A673 (cell line): ENCODE measurements at regions not wholly inside any gene's neighbourhood (a gene's known extent, or its start where the extent isn't known, plus 50 kb on each side); places are given as distances from the start of the nearest gene placed in this dataset.

ENCODE experiments used
- BruUV-seq: library from RNA; stranded (reverse); fragments of 400-500 nt; replicated peaks from 2 replicates; lab custom pipeline; 2021; lab: Mats Ljungman, UMichigan
- CTCF ChIA-PET: fragments of 300-600 bp; sonication (Branson Sonifier 250); formaldehyde crosslinking; loops from one replicate; lab custom pipeline; 2022; ENCODE audit warnings: antibody characterized with exemption; lab: Charles Lee
- POLR2A ChIA-PET: fragments of 300-600 bp; sonication (Branson Sonifier 250); formaldehyde crosslinking; loops from one replicate; lab custom pipeline; 2022; ENCODE audit warnings: antibody characterized with exemption; ENCODE audit not compliant: low non-redundant PET; lab: Charles Lee
- DNase-seq: peaks from one replicate; pipeline ENCODE4 v3.0.0-alpha.2; 2015; ENCODE audit warnings: low spot score
- H3K27ac ChIP-seq: fragments of 200-600 bp; sonication (generic); 2 replicates; pipeline ENCODE4 v1.5.1; 2016; ENCODE audit warnings: mixed run types, low read depth, mild to moderate bottlenecking, mixed read lengths, antibody characterized with exemption, low read length; ENCODE audit not compliant: poor library complexity, severe bottlenecking
- H3K27me3 ChIP-seq: fragments of 200-600 bp; sonication (generic); replicated peaks from 2 replicates; pipeline ENCODE4 v1.6.1; 2017; ENCODE audit warnings: mixed run types, low read depth, mild to moderate bottlenecking, mixed read lengths, antibody characterized with exemption, low read length; ENCODE audit not compliant: insufficient read depth, poor library complexity
- H3K36me3 ChIP-seq: fragments of 200-600 bp; sonication (generic); 2 replicates; pipeline ENCODE4 v1.6.1; 2016; ENCODE audit warnings: mixed run types, mild to moderate bottlenecking, mixed read lengths, antibody characterized with exemption, low read length; ENCODE audit not compliant: insufficient read depth, poor library complexity, severe bottlenecking
- H3K4me1 ChIP-seq: fragments of 200-600 bp; sonication (generic); 2 replicates; pipeline ENCODE4 v1.6.1; 2017; ENCODE audit warnings: mixed run types, mild to moderate bottlenecking, mixed read lengths, antibody characterized with exemption, low read length; ENCODE audit not compliant: insufficient read depth, poor library complexity, severe bottlenecking
- H3K4me3 ChIP-seq: fragments of 200-600 bp; sonication (generic); 2 replicates; pipeline ENCODE4 v1.5.1; 2016; ENCODE audit warnings: low read depth, mixed run types, mild to moderate bottlenecking, mixed read lengths, low read length; ENCODE audit not compliant: poor library complexity, severe bottlenecking
- H3K9me3 ChIP-seq: fragments of 200-600 bp; sonication (generic); 2 replicates; pipeline ENCODE4 v1.6.1; 2016; ENCODE audit warnings: mixed run types, low read depth, mild to moderate bottlenecking, mixed read lengths, antibody characterized with exemption, low read length; ENCODE audit not compliant: poor library complexity, severe bottlenecking
- EZH2 ChIP-seq: fragments of 200-600 bp; sonication (generic); IDR thresholded peaks from 2 replicates; pipeline ENCODE4 v1.6.1; 2017; ENCODE audit warnings: borderline replicate concordance, low read depth, mild to moderate bottlenecking, mixed read lengths, antibody characterized with exemption, low read length; ENCODE audit not compliant: poor library complexity, severe bottlenecking
- intact Hi-C: fragments of 100-400 bp; cut with micrococcal nuclease; formaldehyde crosslinking; loops from one replicate; pipeline ENCODE4 v1.10.0; 2022; ENCODE audit not compliant: unreplicated experiment
- TF ChIP-seq, protein P1 (sequence below): fragments of 300-800, 200-600 bp; sonication (generic); conservative IDR thresholded peaks from 2 replicates; pipeline ENCODE4 v1.5.1; 2017; ENCODE audit warnings: low read depth, mild to moderate bottlenecking, antibody characterized with exemption, low read length, moderate library complexity, mixed read lengths

GRCh38 chr5:89893546-89893945 is 516.0 kb downstream of the CETN3 start:
- ChIA-PET CTCF (no interaction called here), POLR2A (no interaction called here)
- Histone ChIP-seq H3K36me3 (no peaks in the 10 kb centered on the region), H3K27me3 (no peaks in the 10 kb centered on the region), H3K4me3 (no peak overlapping the region), H3K27ac (no peak overlapping the region), H3K4me1 (no peaks in the 10 kb centered on the region), H3K9me3 (peaks cover 34% of the 10 kb centered on the region)
- no peak for DNase-seq
- TF ChIP-seq, protein P1, sequence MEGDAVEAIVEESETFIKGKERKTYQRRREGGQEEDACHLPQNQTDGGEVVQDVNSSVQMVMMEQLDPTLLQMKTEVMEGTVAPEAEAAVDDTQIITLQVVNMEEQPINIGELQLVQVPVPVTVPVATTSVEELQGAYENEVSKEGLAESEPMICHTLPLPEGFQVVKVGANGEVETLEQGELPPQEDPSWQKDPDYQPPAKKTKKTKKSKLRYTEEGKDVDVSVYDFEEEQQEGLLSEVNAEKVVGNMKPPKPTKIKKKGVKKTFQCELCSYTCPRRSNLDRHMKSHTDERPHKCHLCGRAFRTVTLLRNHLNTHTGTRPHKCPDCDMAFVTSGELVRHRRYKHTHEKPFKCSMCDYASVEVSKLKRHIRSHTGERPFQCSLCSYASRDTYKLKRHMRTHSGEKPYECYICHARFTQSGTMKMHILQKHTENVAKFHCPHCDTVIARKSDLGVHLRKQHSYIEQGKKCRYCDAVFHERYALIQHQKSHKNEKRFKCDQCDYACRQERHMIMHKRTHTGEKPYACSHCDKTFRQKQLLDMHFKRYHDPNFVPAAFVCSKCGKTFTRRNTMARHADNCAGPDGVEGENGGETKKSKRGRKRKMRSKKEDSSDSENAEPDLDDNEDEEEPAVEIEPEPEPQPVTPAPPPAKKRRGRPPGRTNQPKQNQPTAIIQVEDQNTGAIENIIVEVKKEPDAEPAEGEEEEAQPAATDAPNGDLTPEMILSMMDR: no peak
- TF ChIP-seq EZH2: no peak
- BruUV-seq: no TSS peak
- intact Hi-C loops: no loop called here

DNA sequence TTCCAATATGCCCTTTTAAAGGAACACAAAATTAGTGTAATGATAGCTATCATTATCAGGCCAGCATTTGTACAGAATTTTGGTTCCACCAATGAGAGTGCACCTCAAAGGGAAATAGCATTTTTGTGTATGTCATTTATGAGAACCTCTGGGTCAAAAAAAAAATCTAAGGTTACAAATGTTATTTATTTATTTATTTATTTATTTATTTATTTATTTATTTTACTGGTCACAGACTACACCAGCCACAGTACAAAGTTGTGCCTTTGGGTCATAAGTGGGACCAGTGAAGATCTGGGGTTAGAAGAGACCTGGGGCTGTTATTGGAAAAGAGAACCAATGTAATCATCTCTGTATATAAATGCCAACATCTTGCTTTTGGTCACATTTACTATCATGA is 523.9 kb downstream of the CETN3 start:
- ChIA-PET CTCF (no interaction called here), POLR2A (no interaction called here)
- H3K4me1 ChIP-seq: no peaks in the 10 kb centered on the region
- no peaks in the 10 kb centered on the region for H3K27me3 ChIP-seq
- no peaks in the 10 kb centered on the region for H3K9me3 ChIP-seq
- BruUV-seq: no TSS peak
- DNase-seq: no peak
- H3K27ac ChIP-seq: no peak overlapping the region
- intact Hi-C loops: no loop called here
- no peaks in the 10 kb centered on the region for H3K36me3 ChIP-seq
- H3K4me3 ChIP-seq: no peak overlapping the region
- TF ChIP-seq EZH2: no peak
- TF ChIP-seq, protein P1: no peak

GRCh38 chr5:89883967-89884366 is 525.6 kb downstream of the CETN3 start:
- DNase-seq: no peak
- Histone ChIP-seq H3K4me1 (no peaks in the 10 kb centered on the region), H3K27ac (no peak overlapping the region), H3K9me3 (no peaks in the 10 kb centered on the region), H3K36me3 (no peaks in the 10 kb centered on the region), H3K27me3 (no peaks in the 10 kb centered on the region), H3K4me3 (no peak overlapping the region)
- TF ChIP-seq EZH2: no peak
- TF ChIP-seq, protein P1: no peak
- CTCF ChIA-PET: no interaction called here
- no TSS peak for BruUV-seq
- intact Hi-C loops: no loop called here
- POLR2A ChIA-PET: no interaction called here
